ENCODE measurements at regions not wholly inside any gene's neighbourhood (a gene's known extent, or its start where the extent isn't known, plus 50 kb on each side); places are given as distances from the start of the nearest gene placed in this dataset.
"Not testable (repeated sequence)": the region's sequence is repeated elsewhere in the genome, so short reads cannot be mapped to it uniquely, and the experiment has no call there.

DNA sequence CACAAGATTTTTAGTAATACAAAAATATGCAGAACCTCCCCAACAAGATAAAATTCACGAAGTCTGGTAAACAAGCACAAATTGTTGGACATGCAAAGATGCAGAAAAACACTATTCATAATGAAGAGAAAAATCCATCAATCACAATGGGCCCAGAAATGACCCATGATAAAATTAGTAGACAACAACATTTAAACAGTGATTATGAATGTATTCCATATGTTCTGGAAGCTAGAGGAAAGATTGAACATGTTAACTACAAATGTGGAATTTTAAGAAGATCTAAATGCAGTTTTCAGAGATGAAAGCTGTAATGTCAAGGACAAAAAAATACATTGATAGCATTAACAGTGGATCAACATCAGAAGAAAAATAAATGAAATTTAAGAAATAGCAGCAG is 243.3 kb upstream of the LINC00305 start:
- Histone ChIP-seq H3K4me1 (ENCODE audit: insufficient read depth, insufficient read length) (no peaks in the 10 kb centered on the region), H3K27me3 (ENCODE audit: insufficient read depth, insufficient read length) (no peaks in the 10 kb centered on the region), H3K9me3 (ENCODE audit: insufficient read depth, low read length) (no peaks in the 10 kb centered on the region), H3K36me3 (ENCODE audit: insufficient read depth, insufficient read length, low read length) (no peaks in the 10 kb centered on the region), H3K4me3 (ENCODE audit: insufficient read length, low read depth) (no peak overlapping the region), H3K9ac (ENCODE audit: insufficient read length, low read depth) (no peak overlapping the region)
- TF ChIP-seq YY1 (IDR thresholded peaks at IDR 0.05; ENCODE audit: insufficient read depth, insufficient read length) (no peak), ZNF274 (IDR thresholded peaks at IDR 0.05; ENCODE audit: low read depth, low read length) (no peak), SUZ12 (IDR thresholded peaks at IDR 0.05; ENCODE audit: extremely low read depth, insufficient read depth, insufficient read length) (no peak)
- no peak for DNase-seq (ENCODE audit: low read depth, low spot score)

DNA sequence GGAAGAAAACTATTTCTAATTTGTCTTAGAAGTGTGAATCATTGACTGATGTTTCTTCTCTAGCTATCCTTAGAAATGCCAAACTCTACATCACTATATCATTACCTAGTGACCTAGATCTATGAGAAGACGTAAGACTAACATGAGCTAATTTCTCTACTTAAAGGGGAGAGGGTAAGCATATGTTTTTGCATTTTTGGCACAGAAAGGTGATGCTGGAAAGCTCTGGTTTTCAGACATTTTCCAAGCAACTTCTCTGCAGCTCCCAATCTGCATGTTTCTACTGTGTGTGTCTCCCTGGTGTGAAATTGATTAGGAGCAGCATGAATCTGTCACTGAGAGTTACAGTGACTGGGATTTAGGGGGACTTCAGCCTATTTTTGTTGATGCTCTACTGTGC is 235.2 kb upstream of the LINC00305 start:
- Histone ChIP-seq H3K9me3 (ENCODE audit: insufficient read depth, low read length) (no peaks in the 10 kb centered on the region), H3K27me3 (ENCODE audit: insufficient read depth, insufficient read length) (no peaks in the 10 kb centered on the region), H3K36me3 (ENCODE audit: insufficient read depth, insufficient read length, low read length) (no peaks in the 10 kb centered on the region), H3K4me3 (ENCODE audit: insufficient read length, low read depth) (no peak overlapping the region), H3K9ac (ENCODE audit: insufficient read length, low read depth) (no peak overlapping the region), H3K4me1 (ENCODE audit: insufficient read depth, insufficient read length) (no peaks in the 10 kb centered on the region)
- DNase-seq (ENCODE audit: low read depth, low spot score) = no peak
- TF ChIP-seq YY1 (IDR thresholded peaks at IDR 0.05; ENCODE audit: insufficient read depth, insufficient read length) = no peak
- TF ChIP-seq SUZ12 (IDR thresholded peaks at IDR 0.05; ENCODE audit: extremely low read depth, insufficient read depth, insufficient read length) = no peak
- no peak for TF ChIP-seq ZNF274 (IDR thresholded peaks at IDR 0.05; ENCODE audit: low read depth, low read length)

DNA sequence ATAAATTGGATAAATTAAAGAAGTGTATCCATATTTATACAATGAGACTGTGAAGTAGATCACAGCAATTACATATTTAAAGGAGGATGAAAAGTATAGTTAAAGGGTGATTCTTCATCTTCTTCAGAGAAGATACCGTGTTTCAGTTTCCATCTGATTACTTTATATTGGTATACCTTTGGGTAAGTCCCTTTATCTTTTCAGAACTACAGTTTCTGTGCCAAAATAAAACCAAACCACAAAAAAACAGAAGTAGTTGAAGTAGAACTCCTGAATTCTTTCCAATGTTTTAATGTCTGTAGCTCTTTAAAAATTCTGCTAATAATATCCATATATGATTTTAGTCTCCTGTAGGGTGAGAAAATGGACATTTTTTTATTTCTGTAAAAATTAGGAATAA is 231.2 kb upstream of the LINC00305 start:
- H3K4me1 ChIP-seq (ENCODE audit: insufficient read depth, insufficient read length) = no peaks in the 10 kb centered on the region
- no peak for TF ChIP-seq YY1 (IDR thresholded peaks at IDR 0.05; ENCODE audit: insufficient read depth, insufficient read length)
- TF ChIP-seq SUZ12 (IDR thresholded peaks at IDR 0.05; ENCODE audit: extremely low read depth, insufficient read depth, insufficient read length) = no peak
- no peak for TF ChIP-seq ZNF274 (IDR thresholded peaks at IDR 0.05; ENCODE audit: low read depth, low read length)
- no peaks in the 10 kb centered on the region for H3K36me3 ChIP-seq (ENCODE audit: insufficient read depth, insufficient read length, low read length)
- DNase-seq (ENCODE audit: low read depth, low spot score) = no peak
- no peaks in the 10 kb centered on the region for H3K9me3 ChIP-seq (ENCODE audit: insufficient read depth, low read length)
- no peak overlapping the region for H3K9ac ChIP-seq (ENCODE audit: insufficient read length, low read depth)
- no peaks in the 10 kb centered on the region for H3K27me3 ChIP-seq (ENCODE audit: insufficient read depth, insufficient read length)
- H3K4me3 ChIP-seq (ENCODE audit: insufficient read length, low read depth) = no peak overlapping the region

DNA sequence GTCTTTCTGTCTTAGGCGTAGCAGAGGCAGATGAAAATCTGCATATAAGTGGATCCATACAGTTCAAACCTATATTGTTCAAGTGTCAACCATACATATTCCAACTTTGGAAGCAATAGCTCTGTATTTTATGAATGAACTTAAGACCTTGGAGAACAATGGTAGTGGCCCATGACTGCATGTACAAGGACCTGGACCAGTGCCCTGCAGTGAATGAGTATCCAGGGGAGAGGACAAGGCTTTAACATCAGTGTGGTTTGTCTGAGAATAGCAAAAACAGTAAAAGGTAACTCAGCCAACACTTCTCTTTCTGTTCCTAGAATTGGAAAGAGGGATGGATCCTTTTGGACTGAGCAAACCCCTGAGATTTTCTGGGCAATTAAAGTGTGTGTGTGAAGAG is 230.8 kb upstream of the LINC00305 start:
- Histone ChIP-seq H3K9ac (ENCODE audit: insufficient read length, low read depth) (no peak overlapping the region), H3K36me3 (ENCODE audit: insufficient read depth, insufficient read length, low read length) (no peaks in the 10 kb centered on the region), H3K4me3 (ENCODE audit: insufficient read length, low read depth) (no peak overlapping the region), H3K9me3 (ENCODE audit: insufficient read depth, low read length) (no peaks in the 10 kb centered on the region), H3K4me1 (ENCODE audit: insufficient read depth, insufficient read length) (no peaks in the 10 kb centered on the region), H3K27me3 (ENCODE audit: insufficient read depth, insufficient read length) (no peaks in the 10 kb centered on the region)
- TF ChIP-seq SUZ12 (IDR thresholded peaks at IDR 0.05; ENCODE audit: extremely low read depth, insufficient read depth, insufficient read length) (no peak), YY1 (IDR thresholded peaks at IDR 0.05; ENCODE audit: insufficient read depth, insufficient read length) (no peak), ZNF274 (IDR thresholded peaks at IDR 0.05; ENCODE audit: low read depth, low read length) (no peak)
- no peak for DNase-seq (ENCODE audit: low read depth, low spot score)

DNA sequence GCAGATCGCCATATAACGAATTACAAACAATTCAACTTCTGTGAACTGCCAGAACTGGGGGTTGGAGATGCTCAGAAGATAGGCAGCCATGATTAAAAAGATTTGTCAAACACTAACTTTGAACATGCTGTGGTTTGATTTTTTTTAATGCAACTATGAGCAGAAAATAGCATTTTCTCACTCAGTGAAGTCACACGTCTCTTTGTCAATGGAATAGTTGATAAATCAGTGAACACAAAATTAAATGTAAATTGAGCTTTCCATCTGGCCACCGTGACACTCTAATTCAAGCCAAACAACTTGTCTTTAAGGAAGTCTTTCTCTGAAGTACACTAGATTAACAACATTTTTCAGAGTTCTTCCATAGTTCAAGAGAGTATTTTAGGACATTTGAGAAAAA is 228.6 kb upstream of the LINC00305 start:
- no peak for TF ChIP-seq SUZ12 (IDR thresholded peaks at IDR 0.05; ENCODE audit: extremely low read depth, insufficient read depth, insufficient read length)
- no peak for TF ChIP-seq ZNF274 (IDR thresholded peaks at IDR 0.05; ENCODE audit: low read depth, low read length)
- TF ChIP-seq YY1 (IDR thresholded peaks at IDR 0.05; ENCODE audit: insufficient read depth, insufficient read length) = no peak
- no peak overlapping the region for H3K4me3 ChIP-seq (ENCODE audit: insufficient read length, low read depth)
- DNase-seq (ENCODE audit: low read depth, low spot score) = no peak
- no peaks in the 10 kb centered on the region for H3K36me3 ChIP-seq (ENCODE audit: insufficient read depth, insufficient read length, low read length)
- no peaks in the 10 kb centered on the region for H3K9me3 ChIP-seq (ENCODE audit: insufficient read depth, low read length)
- no peaks in the 10 kb centered on the region for H3K27me3 ChIP-seq (ENCODE audit: insufficient read depth, insufficient read length)
- H3K4me1 ChIP-seq (ENCODE audit: insufficient read depth, insufficient read length) = no peaks in the 10 kb centered on the region
- H3K9ac ChIP-seq (ENCODE audit: insufficient read length, low read depth) = no peak overlapping the region

DNA sequence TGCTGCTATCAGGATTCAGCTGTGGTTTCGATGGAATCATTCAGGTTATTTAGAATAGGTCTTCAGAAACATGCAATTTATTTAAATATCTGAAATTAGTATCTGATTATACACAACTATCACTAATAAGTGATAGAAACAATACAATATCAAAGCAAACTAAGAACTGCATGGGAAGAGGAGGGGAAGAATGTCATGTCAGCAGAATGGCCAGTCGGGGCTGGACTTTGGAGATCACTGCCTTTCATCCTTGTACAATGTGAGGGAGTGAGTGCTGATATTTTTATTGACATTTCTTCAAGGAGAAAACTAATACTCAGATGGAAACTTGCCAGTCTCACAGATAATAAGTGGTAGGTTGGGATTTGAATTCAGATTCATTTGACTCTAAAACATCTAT is 224.0 kb upstream of the LINC00305 start:
- DNase-seq (ENCODE audit: low read depth, low spot score) = no peak
- H3K9me3 ChIP-seq (ENCODE audit: insufficient read depth, low read length) = no peaks in the 10 kb centered on the region
- H3K36me3 ChIP-seq (ENCODE audit: insufficient read depth, insufficient read length, low read length) = no peaks in the 10 kb centered on the region
- no peaks in the 10 kb centered on the region for H3K27me3 ChIP-seq (ENCODE audit: insufficient read depth, insufficient read length)
- H3K4me3 ChIP-seq (ENCODE audit: insufficient read length, low read depth) = no peak overlapping the region
- no peaks in the 10 kb centered on the region for H3K4me1 ChIP-seq (ENCODE audit: insufficient read depth, insufficient read length)
- TF ChIP-seq SUZ12 (IDR thresholded peaks at IDR 0.05; ENCODE audit: extremely low read depth, insufficient read depth, insufficient read length) (no peak), ZNF274 (IDR thresholded peaks at IDR 0.05; ENCODE audit: low read depth, low read length) (no peak), YY1 (IDR thresholded peaks at IDR 0.05; ENCODE audit: insufficient read depth, insufficient read length) (no peak)
- no peak overlapping the region for H3K9ac ChIP-seq (ENCODE audit: insufficient read length, low read depth)

DNA sequence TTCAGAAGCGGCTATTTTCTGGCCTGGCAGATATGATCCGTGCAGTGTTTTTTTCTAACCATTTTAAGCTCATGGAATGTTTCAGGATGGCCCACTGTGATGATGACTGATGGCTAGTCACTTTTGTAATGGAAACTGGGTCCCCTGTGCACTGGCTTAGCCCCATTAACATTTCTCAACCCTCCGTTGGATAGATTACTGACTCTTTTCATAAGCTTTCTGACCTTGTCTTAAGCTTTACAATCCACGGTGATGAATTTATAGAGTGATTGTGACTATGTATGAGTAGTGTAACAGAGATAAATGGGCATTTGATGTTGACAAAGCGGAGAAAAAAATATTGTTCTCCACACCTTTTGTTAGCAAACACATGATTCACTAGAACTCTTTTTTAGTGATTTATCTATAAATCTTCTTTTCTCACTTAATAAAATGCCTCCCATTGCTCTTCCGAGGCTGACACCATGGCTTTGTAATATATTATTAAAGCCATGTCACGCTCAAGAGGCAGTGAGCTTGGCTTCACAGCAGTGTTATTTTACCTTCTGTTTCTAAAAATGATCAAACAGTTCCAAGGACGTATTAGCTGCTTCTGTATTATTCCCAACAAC is 221.0 kb upstream of the LINC00305 start:
- H3K4me1 ChIP-seq (ENCODE audit: insufficient read depth, insufficient read length); H3K9me3 ChIP-seq (ENCODE audit: insufficient read depth, low read length); H3K36me3 ChIP-seq (ENCODE audit: insufficient read depth, insufficient read length, low read length); DNase-seq (ENCODE audit: low read depth, low spot score); H3K4me3 ChIP-seq (ENCODE audit: insufficient read length, low read depth); H3K27me3 ChIP-seq (ENCODE audit: insufficient read depth, insufficient read length); H3K9ac ChIP-seq (ENCODE audit: insufficient read length, low read depth): not testable (repeated sequence)

DNA sequence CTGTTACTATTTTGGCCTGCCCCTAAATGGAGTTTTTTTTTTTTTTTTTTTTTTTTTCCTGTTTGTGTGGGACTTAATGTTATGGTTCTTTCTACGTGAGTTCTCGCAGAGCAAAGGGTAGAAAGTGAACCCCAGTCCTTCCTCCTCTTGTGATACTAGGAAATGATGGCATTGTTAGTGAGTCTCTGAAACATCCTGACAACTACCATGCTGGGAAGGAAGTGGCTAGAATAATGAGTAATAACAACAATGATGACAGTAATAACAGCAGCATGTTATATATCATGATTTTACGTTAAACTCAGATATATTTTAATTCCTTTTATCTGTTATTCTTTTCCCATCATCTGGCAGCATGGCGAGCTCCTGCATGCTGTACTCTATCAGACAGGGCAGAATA is 216.2 kb upstream of the LINC00305 start:
- Histone ChIP-seq H3K36me3 (ENCODE audit: insufficient read depth, insufficient read length, low read length) (no peaks in the 10 kb centered on the region), H3K9me3 (ENCODE audit: insufficient read depth, low read length) (peaks cover 16% of the 10 kb centered on the region; the same call in 1 of the 2 replicates)

More for the DNA sequence above, 216.2 kb upstream of the LINC00305 start:
- TF ChIP-seq YY1 (IDR thresholded peaks at IDR 0.05; ENCODE audit: insufficient read depth, insufficient read length) = no peak
- TF ChIP-seq ZNF274 (IDR thresholded peaks at IDR 0.05; ENCODE audit: low read depth, low read length) = no peak
- no peak for TF ChIP-seq SUZ12 (IDR thresholded peaks at IDR 0.05; ENCODE audit: extremely low read depth, insufficient read depth, insufficient read length)
- no peak overlapping the region for H3K9ac ChIP-seq (ENCODE audit: insufficient read length, low read depth)
- no peaks in the 10 kb centered on the region for H3K4me1 ChIP-seq (ENCODE audit: insufficient read depth, insufficient read length)
- no peaks in the 10 kb centered on the region for H3K27me3 ChIP-seq (ENCODE audit: insufficient read depth, insufficient read length)
- H3K4me3 ChIP-seq (ENCODE audit: insufficient read length, low read depth) = no peak overlapping the region
- DNase-seq (ENCODE audit: low read depth, low spot score) = no peak
